LNCAP (cell line): ENCODE measurements at regions not wholly inside any gene's neighbourhood (a gene's known extent, or its start where the extent isn't known, plus 50 kb on each side); places are given as distances from the start of the nearest gene placed in this dataset.

ENCODE experiments used
- TF ChIP-seq, protein P1 (sequence below): fragments of 450-650 bp; IDR thresholded peaks from 2 replicates; pipeline ENCODE4 v1.5.1; 2017; ENCODE audit warnings: mild to moderate bottlenecking

DNA sequence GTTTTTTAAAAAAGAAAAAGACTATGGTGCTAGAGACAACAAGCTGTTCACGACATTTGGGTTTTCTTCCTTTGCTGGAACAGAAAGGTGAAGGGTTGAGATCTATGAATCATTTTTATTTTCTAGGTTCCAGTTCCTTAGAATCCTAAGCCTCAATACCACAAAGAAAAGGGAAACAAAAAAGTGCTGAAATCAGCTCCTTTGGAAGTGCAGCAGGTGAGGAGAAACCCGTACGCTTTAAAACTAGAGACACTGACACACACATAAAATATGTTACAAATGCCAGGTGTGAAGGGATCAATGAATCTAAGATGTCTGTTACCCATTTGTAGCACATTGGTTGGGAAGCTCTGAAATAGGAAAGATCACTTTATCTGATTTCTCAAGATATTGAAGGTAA is 125.2 kb downstream of the AREG start:
- TF ChIP-seq, protein P1, sequence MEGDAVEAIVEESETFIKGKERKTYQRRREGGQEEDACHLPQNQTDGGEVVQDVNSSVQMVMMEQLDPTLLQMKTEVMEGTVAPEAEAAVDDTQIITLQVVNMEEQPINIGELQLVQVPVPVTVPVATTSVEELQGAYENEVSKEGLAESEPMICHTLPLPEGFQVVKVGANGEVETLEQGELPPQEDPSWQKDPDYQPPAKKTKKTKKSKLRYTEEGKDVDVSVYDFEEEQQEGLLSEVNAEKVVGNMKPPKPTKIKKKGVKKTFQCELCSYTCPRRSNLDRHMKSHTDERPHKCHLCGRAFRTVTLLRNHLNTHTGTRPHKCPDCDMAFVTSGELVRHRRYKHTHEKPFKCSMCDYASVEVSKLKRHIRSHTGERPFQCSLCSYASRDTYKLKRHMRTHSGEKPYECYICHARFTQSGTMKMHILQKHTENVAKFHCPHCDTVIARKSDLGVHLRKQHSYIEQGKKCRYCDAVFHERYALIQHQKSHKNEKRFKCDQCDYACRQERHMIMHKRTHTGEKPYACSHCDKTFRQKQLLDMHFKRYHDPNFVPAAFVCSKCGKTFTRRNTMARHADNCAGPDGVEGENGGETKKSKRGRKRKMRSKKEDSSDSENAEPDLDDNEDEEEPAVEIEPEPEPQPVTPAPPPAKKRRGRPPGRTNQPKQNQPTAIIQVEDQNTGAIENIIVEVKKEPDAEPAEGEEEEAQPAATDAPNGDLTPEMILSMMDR: no peak

- TF ChIP-seq, protein P1: no peak
These were observed 133.4 kb downstream of the AREG start for GRCh38 chr4:74578329-74578728.

- TF ChIP-seq, protein P1: no peak
These were observed 138.3 kb downstream of the AREG start for GRCh38 chr4:74583089-74583700.

GRCh38 chr4:74583757-74584156 is 138.8 kb downstream of the AREG start:
- TF ChIP-seq, protein P1: no peak

- TF ChIP-seq, protein P1: no peak
These were observed 143.4 kb downstream of the AREG start for GRCh38 chr4:74588350-74588749.

DNA sequence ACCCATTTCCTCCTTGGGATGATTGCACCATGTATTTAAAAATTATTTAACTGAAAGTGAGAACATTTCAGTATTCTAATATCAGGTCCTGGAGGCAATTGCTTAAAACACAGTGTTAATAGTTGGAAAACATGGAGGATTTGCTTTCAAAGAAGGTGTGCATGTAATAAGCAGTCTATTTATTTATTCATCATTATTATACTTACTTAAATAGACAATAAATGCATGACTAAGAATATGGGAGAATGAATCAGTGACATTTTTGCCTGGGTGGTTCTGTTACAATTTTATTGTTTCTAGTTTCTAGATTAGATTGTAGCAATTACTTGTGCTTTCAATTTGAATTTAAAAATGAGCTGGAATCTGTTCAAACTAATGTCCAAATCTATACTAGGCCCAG is 145.5 kb downstream of the AREG start:
- TF ChIP-seq, protein P1: no peak

DNA sequence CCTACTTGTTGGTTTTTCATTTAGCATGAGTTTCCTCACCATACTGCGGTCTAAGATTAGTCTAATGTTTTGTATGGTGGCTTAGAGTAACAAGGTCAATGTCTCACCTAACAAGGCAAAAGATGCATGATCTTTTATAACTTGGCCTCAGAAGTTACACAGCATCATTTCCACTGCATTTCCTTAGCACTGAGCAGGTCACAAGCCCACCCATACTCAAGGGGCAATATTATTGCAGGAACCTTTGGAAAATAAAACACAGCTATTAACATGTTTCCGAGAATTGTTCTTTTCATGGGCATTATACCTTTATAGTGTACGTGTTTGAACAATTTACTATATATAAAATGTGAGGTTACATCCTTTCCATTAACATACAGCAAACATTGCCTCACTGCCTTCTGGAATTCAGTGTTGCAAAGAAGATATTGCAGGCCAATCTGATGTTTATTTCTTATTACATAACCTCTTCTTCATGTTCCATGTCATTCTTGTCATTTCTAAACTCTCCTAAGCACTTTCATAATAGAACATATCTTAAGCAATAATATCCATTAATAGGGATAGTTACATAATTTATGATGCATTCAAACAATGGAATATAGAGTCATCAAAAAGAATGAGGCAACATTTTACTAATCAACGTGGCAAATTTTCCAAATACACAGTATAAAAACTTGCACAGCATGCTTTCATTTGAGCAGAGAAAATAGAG is 153.8 kb downstream of the AREG start:
- TF ChIP-seq, protein P1: no peak
